Lung (tissue), 11 donors: ENCODE measurements at regions not wholly inside any gene's neighbourhood (a gene's known extent, or its start where the extent isn't known, plus 50 kb on each side); places are given as distances from the start of the nearest gene placed in this dataset.

Source experiments
- ATAC-seq: fragments of 200-7000 bp; cut with Tn5 transposase; one replicate; pipeline ENCODE4 v1.9.1; 2020; ENCODE audit warnings: moderate number of reproducible peaks; ENCODE audit not compliant: insufficient read depth, low FRiP score
- DNase-seq, 3 donors: peaks; one replicate each; pipeline ENCODE4 v3.0.0-alpha.2; 2013 to 2017
- H3K27ac ChIP-seq, 2 donors: one replicate each; pipeline ENCODE4 v1.5.1; 2013; ENCODE audit warnings: mild to moderate bottlenecking in 2 of 2, moderate library complexity in 2 of 2, control low read depth in 1 of 2, inconsistent platforms in 1 of 2, low read depth in 1 of 2, low read length in 1 of 2
- H3K27me3 ChIP-seq, 3 donors: one replicate each; pipeline ENCODE4 v1.5.1; 2013; ENCODE audit warnings: low read length in 2 of 3; ENCODE audit not compliant: control insufficient read depth in 3 of 3, insufficient read depth in 3 of 3
- H3K36me3 ChIP-seq, 4 donors: one replicate each; pipeline ENCODE4 v1.5.1; 2013; ENCODE audit warnings: low read length in 4 of 4, mild to moderate bottlenecking in 1 of 4, moderate library complexity in 1 of 4; ENCODE audit not compliant: control insufficient read depth in 4 of 4, insufficient read depth in 4 of 4
- H3K4me1 ChIP-seq, 5 donors: one replicate each; pipeline ENCODE4 v1.5.1; 2013; ENCODE audit warnings: low read length in 5 of 5, mild to moderate bottlenecking in 2 of 5, moderate library complexity in 1 of 5; ENCODE audit not compliant: control insufficient read depth in 5 of 5, insufficient read depth in 5 of 5
- H3K4me3 ChIP-seq: one replicate; pipeline ENCODE4 v1.5.1; 2013; ENCODE audit warnings: mild to moderate bottlenecking, control low read depth, moderate library complexity
- H3K9ac ChIP-seq, 2 donors: one replicate each; pipeline ENCODE4 v1.5.1; 2013; ENCODE audit warnings: low read length in 2 of 2, control low read depth in 1 of 2; ENCODE audit not compliant: insufficient read depth in 1 of 2
- H3K9me3 ChIP-seq, 4 donors: one replicate each; pipeline ENCODE4 v1.5.1; 2013; ENCODE audit warnings: low read length in 3 of 4, mild to moderate bottlenecking in 1 of 4, moderate library complexity in 1 of 4; ENCODE audit not compliant: control insufficient read depth in 4 of 4, insufficient read depth in 3 of 4
- WGBS, 2 donors: extraction: QIAGEN DNeasy Blood & Tissue Kit; methylation state at CpG; one replicate each; pipeline ENCODE4 v1.1.7; 2013; 5-methylcytosine and 5-hydroxymethylcytosine counted together
- TF ChIP-seq, protein P1 (sequence below): IDR thresholded peaks from 2 replicates; pipeline ENCODE4 v1.5.1; 2012; ENCODE audit warnings: mild to moderate bottlenecking; ENCODE audit errors: control extremely low read depth, extremely low read depth
- donor health status: control.
- donor health status: control.
- donor health status: Bipolar disorder and iron deficiency.
- donor health status: healthy.
- donor health status: DM: yes; HTN: yes; CAD: no.

DNA sequence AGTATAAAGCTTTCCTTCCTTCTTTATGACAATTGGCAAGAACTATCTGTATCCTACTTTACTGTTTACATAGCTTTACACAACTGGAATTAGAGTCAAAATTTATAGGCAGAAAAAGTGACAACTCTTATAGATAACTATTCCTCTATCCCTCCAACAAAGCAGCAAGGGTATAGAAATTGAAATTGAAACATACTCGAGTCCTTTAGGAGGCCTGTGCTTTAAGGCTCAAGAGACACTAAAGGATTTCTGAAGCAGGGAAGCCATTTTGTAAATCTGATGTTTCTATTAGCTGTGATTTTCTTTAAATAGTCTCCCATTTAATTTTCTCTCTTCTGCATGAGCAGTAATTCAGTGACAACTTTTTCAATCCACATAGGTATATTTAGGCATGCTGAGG lies 567.6 kb upstream of the MAN1A1 start:
- ATAC-seq = no peak
- Histone ChIP-seq H3K36me3 (no peaks in the 10 kb centered on the region), H3K9me3 (peaks cover 0 to 2% (median 0%) of the 10 kb centered on the region in 4 donors), H3K9ac (no peak overlapping the region), H3K4me3 (no peak overlapping the region), H3K27me3 (no peaks in the 10 kb centered on the region), H3K4me1 (no peaks in the 10 kb centered on the region), H3K27ac (no peak overlapping the region)
- TF ChIP-seq, protein P1, sequence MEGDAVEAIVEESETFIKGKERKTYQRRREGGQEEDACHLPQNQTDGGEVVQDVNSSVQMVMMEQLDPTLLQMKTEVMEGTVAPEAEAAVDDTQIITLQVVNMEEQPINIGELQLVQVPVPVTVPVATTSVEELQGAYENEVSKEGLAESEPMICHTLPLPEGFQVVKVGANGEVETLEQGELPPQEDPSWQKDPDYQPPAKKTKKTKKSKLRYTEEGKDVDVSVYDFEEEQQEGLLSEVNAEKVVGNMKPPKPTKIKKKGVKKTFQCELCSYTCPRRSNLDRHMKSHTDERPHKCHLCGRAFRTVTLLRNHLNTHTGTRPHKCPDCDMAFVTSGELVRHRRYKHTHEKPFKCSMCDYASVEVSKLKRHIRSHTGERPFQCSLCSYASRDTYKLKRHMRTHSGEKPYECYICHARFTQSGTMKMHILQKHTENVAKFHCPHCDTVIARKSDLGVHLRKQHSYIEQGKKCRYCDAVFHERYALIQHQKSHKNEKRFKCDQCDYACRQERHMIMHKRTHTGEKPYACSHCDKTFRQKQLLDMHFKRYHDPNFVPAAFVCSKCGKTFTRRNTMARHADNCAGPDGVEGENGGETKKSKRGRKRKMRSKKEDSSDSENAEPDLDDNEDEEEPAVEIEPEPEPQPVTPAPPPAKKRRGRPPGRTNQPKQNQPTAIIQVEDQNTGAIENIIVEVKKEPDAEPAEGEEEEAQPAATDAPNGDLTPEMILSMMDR = no peak
- no peak for DNase-seq
- WGBS, 2 donors = 86 to 93% methylated on average over 1 of the region's 1 CpG

DNA sequence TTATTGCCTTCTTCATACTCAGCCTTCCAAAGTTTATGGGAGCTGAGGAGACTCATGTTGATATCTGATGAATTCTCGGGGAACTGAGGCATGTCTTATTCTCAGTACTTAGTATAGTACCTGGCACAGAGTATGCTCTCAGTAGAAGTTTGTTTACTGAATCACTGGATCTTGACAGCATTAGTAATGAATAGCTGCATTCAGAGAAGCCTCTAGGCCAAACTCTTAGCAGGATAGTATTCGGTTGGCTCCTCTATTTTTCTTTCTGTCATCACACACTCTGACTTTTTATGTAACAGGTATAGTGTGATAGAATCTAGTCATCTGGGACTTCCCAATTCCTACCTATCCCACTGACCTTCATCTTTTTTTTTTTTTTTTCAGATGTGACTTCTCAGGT lies 566.4 kb upstream of the MAN1A1 start:
- no peaks in the 10 kb centered on the region for H3K27me3 ChIP-seq
- DNase-seq (no peak), ATAC-seq (no peak)
- H3K9me3 ChIP-seq = peaks cover 0 to 2% (median 0%) of the 10 kb centered on the region in 4 donors
- H3K4me3 ChIP-seq = no peak overlapping the region
- H3K4me1 ChIP-seq = no peaks in the 10 kb centered on the region
- TF ChIP-seq, protein P1 = no peak
- H3K27ac ChIP-seq = no peak overlapping the region
- WGBS, 2 donors = 82 to 95% methylated on average over 2 of the region's 2 CpGs
- no peaks in the 10 kb centered on the region for H3K36me3 ChIP-seq
- no peak overlapping the region for H3K9ac ChIP-seq

DNA sequence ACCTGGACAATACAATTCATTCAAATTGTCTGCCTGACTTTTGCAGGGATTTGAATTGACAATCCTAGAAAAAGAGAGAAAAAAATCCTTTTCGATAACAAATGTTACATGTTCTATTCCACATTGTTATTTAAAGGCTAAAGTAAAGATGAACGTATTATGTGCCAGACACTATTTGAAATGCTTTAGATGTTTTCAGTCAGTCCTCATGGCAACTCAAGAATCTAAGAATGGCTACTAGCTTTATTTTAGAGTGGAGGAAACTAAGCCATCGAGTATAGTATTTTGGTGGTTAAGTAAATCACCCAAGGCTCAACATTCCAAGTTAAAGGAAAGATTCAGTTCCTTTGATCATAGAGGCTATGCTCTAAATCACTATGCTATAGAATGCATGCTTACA lies 558.6 kb upstream of the MAN1A1 start:
- WGBS, 2 donors = 60 to 67% methylated on average over 3 of the region's 3 CpGs
- H3K4me1 ChIP-seq = peaks cover 0 to 8% (median 0%) of the 10 kb centered on the region in 5 donors
- no peak overlapping the region for H3K9ac ChIP-seq
- no peaks in the 10 kb centered on the region for H3K36me3 ChIP-seq
- no peak overlapping the region for H3K27ac ChIP-seq
- DNase-seq (no peak), ATAC-seq (no peak)
- no peak overlapping the region for H3K4me3 ChIP-seq
- TF ChIP-seq, protein P1 = no peak
- H3K27me3 ChIP-seq = no peaks in the 10 kb centered on the region
- no peaks in the 10 kb centered on the region for H3K9me3 ChIP-seq

DNA sequence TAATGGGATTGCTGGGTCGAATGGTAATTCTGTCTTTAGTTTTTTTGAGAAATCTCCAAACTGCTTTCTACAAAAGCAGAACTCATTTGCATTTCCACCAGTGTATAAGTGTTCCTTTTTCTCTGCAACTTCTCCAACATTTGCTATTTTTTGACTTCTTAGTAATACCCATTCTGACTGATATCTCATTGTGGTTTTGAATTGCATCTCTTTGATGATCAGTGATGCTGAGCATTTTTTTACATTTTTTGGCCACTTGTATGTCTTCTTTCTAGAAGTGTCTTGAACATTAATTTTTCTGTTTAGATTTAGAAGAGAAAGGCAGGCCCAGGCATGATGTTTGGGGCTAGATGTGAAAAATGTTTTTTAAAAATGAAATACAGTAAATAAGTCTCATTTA lies 553.1 kb upstream of the MAN1A1 start:
- TF ChIP-seq, protein P1 = no peak
- no peak overlapping the region for H3K27ac ChIP-seq
- no peak overlapping the region for H3K9ac ChIP-seq
- 56 to 59% methylated on average over 1 of the region's 1 CpG for WGBS, 2 donors
- no peaks in the 10 kb centered on the region for H3K9me3 ChIP-seq
- DNase-seq = no peak
- H3K36me3 ChIP-seq = no peaks in the 10 kb centered on the region
- no peak overlapping the region for H3K4me3 ChIP-seq
- H3K4me1 ChIP-seq = no peaks in the 10 kb centered on the region
- no peak for ATAC-seq
- H3K27me3 ChIP-seq = no peaks in the 10 kb centered on the region
